ENCODE measurements at regions not wholly inside any gene's neighbourhood (a gene's known extent, or its start where the extent isn't known, plus 50 kb on each side); places are given as distances from the start of the nearest gene placed in this dataset.

GRCh38 chr9:75483636-75484035 is 395.3 kb downstream of the OSTF1 start:
- no peak for TF ChIP-seq BRCA1 (CRISPR knock-in tag; IDR thresholded peaks at IDR 0.05)
- TF ChIP-seq CTCF (CRISPR knock-in tag; IDR thresholded peaks at IDR 0.05): no peak
- no peak for TF ChIP-seq ZNF761 (CRISPR knock-in tag; conservative IDR thresholded peaks at IDR 0.05)
- no peak for TF ChIP-seq ZNF768 (CRISPR knock-in tag; IDR thresholded peaks at IDR 0.05)
- no peak for TF ChIP-seq TCF7L2 (IDR thresholded peaks at IDR 0.05; ENCODE audit: low read depth, low read length)
- TF ChIP-seq STAT6 (CRISPR knock-in tag; IDR thresholded peaks at IDR 0.05; ENCODE audit: borderline replicate concordance): no peak
- no peak for TF ChIP-seq HMGXB3 (CRISPR knock-in tag; IDR thresholded peaks at IDR 0.05; ENCODE audit: borderline replicate concordance)
- TF ChIP-seq PHF5A (CRISPR knock-in tag; IDR thresholded peaks at IDR 0.05; ENCODE audit: low read depth, unreplicated experiment): no peak
- TF ChIP-seq ZZZ3 (CRISPR knock-in tag; IDR thresholded peaks at IDR 0.05; ENCODE audit: borderline replicate concordance): no peak
- TF ChIP-seq ZNF335 (CRISPR knock-in tag; IDR thresholded peaks at IDR 0.05): no peak
